ENCODE measurements at regions not wholly inside any gene's neighbourhood (a gene's known extent, or its start where the extent isn't known, plus 50 kb on each side); places are given as distances from the start of the nearest gene placed in this dataset.

DNA sequence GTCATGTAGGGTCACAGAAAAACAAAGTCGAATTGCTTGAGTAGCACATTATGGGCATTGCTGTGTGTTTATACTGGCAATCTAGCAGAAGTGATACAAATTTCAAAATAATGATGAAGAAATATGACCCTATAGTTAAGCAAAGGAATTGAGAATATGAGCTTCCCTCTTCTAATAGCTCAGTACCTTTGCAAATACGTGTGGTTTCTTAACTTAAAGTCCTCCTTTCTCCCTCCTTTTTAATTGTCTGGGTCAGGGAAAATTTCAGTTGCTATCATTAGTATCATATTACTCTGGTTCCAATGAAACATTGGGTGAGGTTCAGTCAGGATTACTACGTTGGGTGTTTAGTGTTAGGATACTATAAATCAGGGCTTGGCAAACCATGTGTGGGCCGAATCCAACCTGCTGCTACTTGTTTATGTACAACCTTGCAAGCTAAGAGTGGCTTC is 166.8 kb upstream of the CARMIL1 start:
- no peak overlapping the region for H3K4me3 ChIP-seq
- no peak overlapping the region for H3K27ac ChIP-seq
- no peak for DNase-seq (ENCODE audit: low spot score in 2 of 2)
- H3K9me3 ChIP-seq, result no peaks in the 10 kb centered on the region
- WGBS, 2 donors, result 49 to 59% methylated on average over 4 of the region's 4 CpGs
- H3K36me3 ChIP-seq, result peaks cover 0 to 43% (median 0%) of the 10 kb centered on the region in 3 donors
- no peaks in the 10 kb centered on the region for H3K4me1 ChIP-seq
- no peaks in the 10 kb centered on the region for H3K27me3 ChIP-seq
- TF ChIP-seq, protein P1, sequence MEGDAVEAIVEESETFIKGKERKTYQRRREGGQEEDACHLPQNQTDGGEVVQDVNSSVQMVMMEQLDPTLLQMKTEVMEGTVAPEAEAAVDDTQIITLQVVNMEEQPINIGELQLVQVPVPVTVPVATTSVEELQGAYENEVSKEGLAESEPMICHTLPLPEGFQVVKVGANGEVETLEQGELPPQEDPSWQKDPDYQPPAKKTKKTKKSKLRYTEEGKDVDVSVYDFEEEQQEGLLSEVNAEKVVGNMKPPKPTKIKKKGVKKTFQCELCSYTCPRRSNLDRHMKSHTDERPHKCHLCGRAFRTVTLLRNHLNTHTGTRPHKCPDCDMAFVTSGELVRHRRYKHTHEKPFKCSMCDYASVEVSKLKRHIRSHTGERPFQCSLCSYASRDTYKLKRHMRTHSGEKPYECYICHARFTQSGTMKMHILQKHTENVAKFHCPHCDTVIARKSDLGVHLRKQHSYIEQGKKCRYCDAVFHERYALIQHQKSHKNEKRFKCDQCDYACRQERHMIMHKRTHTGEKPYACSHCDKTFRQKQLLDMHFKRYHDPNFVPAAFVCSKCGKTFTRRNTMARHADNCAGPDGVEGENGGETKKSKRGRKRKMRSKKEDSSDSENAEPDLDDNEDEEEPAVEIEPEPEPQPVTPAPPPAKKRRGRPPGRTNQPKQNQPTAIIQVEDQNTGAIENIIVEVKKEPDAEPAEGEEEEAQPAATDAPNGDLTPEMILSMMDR (IDR thresholded peaks at IDR 0.05), result no peak
- TF ChIP-seq POLR2A (IDR thresholded peaks at IDR 0.05) (no peak), EP300 (IDR thresholded peaks at IDR 0.05) (peak in 1 of 2 donors; percentile 23)

DNA sequence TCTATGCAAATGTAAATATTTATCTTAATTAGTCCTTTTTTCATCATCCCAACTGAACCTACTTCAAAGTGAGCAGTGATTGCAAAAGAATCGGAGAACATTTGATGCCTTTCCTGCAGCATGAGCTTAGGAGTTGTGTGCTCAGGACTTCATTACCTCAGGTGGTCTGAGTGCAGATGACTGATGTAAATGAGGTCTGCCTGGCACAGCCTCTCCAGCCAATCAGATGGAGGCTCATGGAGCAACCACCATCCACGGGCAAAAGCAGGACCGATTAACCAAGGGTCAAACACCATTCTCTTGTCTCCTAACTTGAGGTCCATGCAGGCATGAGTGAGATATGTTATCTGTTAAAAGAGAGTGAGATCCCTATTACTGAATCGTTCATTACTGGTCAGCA is 165.7 kb upstream of the CARMIL1 start:
- no peak for TF ChIP-seq POLR2A (IDR thresholded peaks at IDR 0.05)
- TF ChIP-seq EP300 (IDR thresholded peaks at IDR 0.05), result no peak
- TF ChIP-seq, protein P1 (IDR thresholded peaks at IDR 0.05), result no peak
- Histone ChIP-seq H3K36me3 (peaks cover 0 to 32% (median 0%) of the 10 kb centered on the region in 3 donors), H3K4me3 (no peak overlapping the region), H3K27me3 (no peaks in the 10 kb centered on the region), H3K4me1 (no peaks in the 10 kb centered on the region), H3K9me3 (no peaks in the 10 kb centered on the region), H3K27ac (no peak overlapping the region)
- WGBS, 2 donors, result 74 to 84% methylated on average over 4 of the region's 4 CpGs
- DNase-seq (ENCODE audit: low spot score in 2 of 2), result no peak

DNA sequence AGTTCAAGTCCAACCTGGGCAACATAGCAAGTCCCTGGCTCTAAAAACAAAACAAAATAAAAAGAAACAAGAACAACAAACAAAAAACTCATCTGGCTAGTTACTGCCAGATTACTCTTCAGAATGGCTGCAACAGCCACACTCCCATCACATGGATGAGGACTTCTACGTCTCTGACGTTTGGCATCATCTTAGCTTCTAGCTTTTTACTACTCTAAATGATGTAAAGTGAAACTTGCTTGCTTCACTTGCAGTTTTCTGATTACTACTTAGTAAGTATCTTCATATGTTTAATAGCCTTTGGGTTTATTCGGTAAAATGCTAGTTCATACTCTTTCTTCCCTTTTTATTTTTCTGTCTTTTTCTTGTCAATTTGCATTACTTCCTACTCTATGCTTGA is 161.1 kb upstream of the CARMIL1 start:
- no peaks in the 10 kb centered on the region for H3K27me3 ChIP-seq
- peaks cover 0 to 13% (median 5%) of the 10 kb centered on the region in 4 donors for H3K4me1 ChIP-seq
- TF ChIP-seq EP300 (IDR thresholded peaks at IDR 0.05) (no peak), POLR2A (IDR thresholded peaks at IDR 0.05) (no peak)
- TF ChIP-seq, protein P1 (IDR thresholded peaks at IDR 0.05), result no peak
- DNase-seq (ENCODE audit: low spot score in 2 of 2), result no peak
- H3K27ac ChIP-seq, result no peak overlapping the region
- 68 to 84% methylated on average over 3 of the region's 3 CpGs for WGBS, 2 donors
- no peak overlapping the region for H3K4me3 ChIP-seq
- peaks cover 0 to 15% (median 0%) of the 10 kb centered on the region in 3 donors for H3K36me3 ChIP-seq
- H3K9me3 ChIP-seq, result no peaks in the 10 kb centered on the region

DNA sequence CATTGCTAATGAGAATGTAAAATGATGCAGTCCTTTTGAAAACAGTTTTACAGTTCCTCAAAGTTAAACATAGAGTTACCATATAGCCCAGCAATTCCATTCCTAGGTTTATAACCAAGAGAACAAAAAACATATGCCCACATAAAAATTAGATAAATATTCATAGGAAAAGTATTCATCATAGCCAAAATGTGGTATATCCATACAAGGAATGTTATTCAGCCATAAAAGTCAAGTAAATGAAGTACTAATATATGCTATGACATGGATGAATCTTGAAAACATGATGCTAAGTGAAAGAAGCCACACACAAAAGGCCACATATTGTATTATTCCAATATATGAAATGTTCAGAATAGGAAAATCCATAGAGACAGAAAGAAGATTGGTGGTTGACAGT is 158.0 kb upstream of the CARMIL1 start:
- no peaks in the 10 kb centered on the region for H3K36me3 ChIP-seq
- no peak for DNase-seq (ENCODE audit: low spot score in 2 of 2)
- H3K27me3 ChIP-seq, result no peaks in the 10 kb centered on the region
- TF ChIP-seq, protein P1 (IDR thresholded peaks at IDR 0.05), result no peak
- TF ChIP-seq EP300 (IDR thresholded peaks at IDR 0.05) (no peak), POLR2A (IDR thresholded peaks at IDR 0.05) (no peak)
- peaks cover 0 to 13% (median 5%) of the 10 kb centered on the region in 4 donors for H3K4me1 ChIP-seq
- H3K4me3 ChIP-seq, result no peak overlapping the region
- no peaks in the 10 kb centered on the region for H3K9me3 ChIP-seq
- H3K27ac ChIP-seq, result peak overlapping the region in 1 of 4 donors; percentile 63

DNA sequence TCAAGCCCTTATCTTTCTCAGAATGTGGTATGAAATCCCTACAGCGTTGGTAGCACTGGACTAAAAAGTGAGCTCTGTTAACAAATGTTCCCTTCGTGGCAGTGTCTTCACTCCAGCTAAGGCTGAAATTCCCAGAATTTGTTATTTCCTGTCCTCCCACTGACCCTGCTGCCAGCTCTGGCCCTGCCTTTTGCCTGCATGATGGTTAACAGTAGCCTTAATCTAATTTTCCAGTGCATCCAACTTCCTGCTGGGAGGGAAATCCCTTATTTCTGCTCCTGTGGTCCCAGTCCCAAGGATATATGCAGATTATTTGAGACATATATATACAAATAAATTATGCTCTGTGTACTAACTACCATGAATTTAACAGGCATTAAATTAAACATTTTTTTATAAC is 157.2 kb upstream of the CARMIL1 start:
- H3K27ac ChIP-seq, result peak overlapping the region in 2 of 4 donors; percentile 11 to 63
- 21% methylated on average over 2 of the region's 2 CpGs for WGBS, 2 donors
- TF ChIP-seq EP300 (IDR thresholded peaks at IDR 0.05), result peak in 1 of 2 donors; percentile 62
- TF ChIP-seq, protein P1 (IDR thresholded peaks at IDR 0.05), result no peak
- H3K36me3 ChIP-seq, result no peaks in the 10 kb centered on the region
- H3K9me3 ChIP-seq, result no peaks in the 10 kb centered on the region
- H3K4me1 ChIP-seq, result peaks cover 0 to 13% (median 5%) of the 10 kb centered on the region in 4 donors
- no peak for DNase-seq (ENCODE audit: low spot score in 2 of 2)
- H3K4me3 ChIP-seq, result no peak overlapping the region
- no peaks in the 10 kb centered on the region for H3K27me3 ChIP-seq
